Inferior parietal cortex (tissue), 1 donor: ENCODE measurements at regions not wholly inside any gene's neighbourhood (a gene's known extent, or its start where the extent isn't known, plus 50 kb on each side); places are given as distances from the start of the nearest gene placed in this dataset.

Experiments
- DNase-seq: peaks from one replicate; pipeline ENCODE4 v3.0.0-alpha.2; 2016; ENCODE audit errors: extremely low spot score

DNA sequence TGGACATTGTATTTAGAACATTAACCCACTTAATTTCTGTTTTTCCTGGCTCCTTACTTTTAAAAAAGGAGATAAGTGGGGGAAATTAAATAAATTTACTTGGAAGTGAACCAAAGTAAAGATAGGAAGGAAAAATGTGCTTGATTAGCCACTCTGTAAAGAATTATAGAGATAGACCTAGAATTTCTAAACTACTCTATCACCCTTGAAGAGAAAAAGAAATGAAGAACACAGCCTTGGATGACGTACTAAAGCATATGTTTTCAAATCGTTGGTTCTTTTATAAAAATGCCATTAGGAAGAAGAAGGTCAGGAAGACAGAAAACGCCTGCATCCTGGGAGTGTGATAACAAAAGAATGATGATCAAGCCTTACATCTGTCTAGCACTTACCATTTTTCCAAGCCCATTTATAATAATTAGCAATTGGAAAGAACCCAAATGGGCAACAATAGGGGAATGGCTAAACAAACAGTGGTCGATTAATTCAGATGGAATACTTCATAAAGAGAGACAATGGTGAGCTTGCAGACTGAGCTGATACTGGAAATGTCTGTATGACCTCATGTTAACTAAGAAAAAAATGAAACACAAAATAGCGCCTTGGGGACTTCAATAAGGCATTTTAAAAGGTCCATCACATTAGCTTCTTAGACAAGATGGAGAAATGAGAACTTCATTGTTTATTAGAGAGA, 81.0 kb upstream of the LRRC55 start:
- DNase-seq: no peak

DNA sequence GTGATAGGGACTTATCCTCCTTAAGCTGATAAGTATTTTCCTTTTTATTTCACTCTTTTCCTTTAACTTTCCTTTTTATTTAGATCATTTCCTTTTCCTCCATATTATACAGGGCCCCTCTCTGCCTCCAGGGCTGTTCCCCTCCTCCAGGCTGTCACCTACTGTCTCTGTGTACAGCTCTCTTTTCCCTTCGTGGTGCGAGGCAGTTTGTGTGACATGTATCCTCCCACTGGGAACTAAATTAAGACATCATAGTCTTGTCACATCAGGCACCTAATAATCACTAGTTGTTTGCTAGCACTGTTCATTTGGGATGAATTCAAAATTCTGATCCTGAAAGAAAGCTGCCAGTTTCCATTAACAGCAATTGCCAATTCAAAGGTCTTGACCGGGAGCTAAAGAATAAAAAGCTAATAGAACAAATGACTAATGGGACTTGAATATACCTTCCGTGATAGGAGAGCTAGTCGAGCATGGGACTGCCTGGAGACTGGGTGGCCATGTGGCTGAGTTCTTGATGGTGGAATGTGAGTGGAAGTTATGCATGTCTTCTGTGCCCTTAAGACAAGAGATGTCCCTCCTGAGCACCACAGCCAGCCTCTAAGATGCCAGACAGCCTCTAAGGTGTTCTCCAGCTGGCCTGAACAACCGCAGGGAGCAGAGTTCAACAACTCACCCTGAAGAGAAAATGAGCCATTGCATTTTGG, 77.7 kb upstream of the LRRC55 start:
- no peak for DNase-seq

DNA sequence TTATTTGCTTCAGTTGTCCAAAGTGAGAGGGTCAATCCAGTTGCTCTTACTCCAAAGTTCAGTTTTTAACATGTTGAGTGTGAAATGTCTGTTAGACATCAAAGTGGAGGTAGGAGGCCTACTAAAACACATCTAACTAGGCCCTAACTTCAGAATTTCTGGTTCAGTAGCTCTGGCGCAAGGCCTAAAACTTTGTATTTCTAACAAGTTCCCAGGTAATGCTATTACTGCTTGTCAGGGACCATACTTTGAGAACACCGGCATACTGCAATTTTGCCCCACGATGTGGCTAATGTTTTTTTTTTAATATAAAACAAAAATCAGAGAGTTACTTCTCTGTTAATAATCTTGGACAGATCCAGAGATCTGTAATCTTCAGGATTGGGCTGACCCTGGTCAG, 72.4 kb upstream of the LRRC55 start:
- DNase-seq: no peak

DNA sequence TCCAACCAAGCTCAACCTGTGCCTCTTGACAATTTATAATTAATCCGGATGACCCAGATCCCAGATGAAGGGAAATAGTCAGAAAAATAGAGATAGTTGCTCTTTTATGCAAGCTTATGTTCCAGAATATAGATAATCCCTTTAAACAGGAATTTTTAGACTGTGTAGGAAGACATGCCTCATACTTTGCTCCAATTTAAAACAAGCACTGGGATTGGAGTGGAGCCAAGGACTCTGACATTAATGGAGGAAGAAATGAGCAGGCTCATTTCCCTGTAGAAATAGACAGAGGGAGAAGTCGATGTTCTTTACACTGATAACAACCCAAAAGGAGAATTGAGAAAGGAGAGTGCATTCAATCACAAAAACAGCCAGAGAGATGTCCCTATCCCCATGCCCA, 70.1 kb upstream of the LRRC55 start:
- no peak for DNase-seq

DNA sequence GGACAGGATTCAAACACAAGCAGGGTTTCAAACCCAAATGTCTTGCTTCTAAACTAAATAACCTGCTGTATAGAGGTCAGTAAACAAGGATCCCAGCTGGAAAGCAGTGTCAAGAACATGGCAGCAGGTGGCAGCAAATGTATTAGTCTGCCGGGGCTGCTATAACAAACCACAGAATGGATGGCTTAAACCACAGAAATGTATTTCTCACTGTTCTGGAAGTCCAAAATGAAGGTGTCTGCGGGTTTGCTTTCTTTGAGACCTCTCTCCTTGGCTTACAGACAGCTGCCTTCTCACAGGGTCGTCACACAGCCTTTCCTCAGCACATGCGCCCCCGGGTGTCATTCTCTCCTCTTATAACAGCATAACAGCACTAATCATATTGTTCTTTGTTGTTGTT, 65.1 kb upstream of the LRRC55 start:
- DNase-seq: peak; percentile 17

DNA sequence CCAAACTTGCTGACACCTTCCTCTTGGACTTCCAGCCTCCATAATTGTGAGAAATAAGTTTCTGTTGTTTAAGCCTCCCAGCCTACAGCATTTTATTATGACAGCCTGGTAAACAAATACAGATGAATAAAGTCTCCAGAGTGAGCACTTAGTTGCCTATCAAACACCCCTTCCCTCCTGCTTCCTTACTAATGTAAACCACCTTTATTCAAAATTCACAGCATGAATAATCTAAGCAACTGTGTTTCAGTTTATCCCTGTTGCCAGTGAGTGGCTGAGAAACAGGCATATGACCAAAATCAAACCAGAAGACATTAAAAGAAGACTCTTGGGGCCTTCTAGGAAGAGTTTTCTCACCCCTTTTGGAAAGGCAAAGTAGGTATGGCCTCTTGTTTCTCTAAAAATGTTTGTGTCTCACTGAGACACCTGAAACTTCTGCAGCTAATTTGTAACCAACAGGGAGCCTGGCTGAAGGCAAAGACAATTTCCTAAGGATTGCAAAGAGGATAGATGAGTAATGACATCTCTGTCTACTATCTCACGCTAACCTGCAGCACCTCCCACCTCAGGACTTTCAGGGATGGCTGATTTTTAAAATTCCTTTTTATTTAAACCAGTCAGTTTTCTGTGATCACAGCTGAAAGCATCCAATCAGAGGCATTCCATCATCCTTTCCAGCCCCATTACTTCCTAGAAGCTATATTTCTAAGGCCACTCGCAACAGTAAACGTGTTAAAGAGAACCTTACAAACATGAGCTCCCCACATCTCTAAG, 61.4 kb upstream of the LRRC55 start:
- no peak for DNase-seq

DNA sequence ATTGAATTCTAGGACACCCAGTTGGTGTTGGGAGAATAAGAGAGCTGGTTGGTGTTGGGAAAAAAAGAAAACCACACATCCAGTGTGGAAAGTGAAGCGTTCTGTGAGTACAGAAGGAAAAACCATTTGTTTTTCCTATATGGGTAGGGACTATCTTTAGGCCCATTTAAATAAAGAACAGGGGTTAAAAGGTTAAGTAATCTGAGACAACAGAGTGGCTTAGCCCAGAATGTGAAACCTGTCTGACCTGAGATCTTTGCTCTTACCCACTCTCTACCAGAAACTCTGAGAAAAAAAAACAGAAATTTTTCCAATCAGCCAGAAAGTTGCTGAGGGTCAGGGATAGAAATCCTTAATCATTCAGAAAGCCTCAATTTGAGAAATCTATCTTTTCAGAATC, 59.8 kb upstream of the LRRC55 start:
- DNase-seq: no peak

DNA sequence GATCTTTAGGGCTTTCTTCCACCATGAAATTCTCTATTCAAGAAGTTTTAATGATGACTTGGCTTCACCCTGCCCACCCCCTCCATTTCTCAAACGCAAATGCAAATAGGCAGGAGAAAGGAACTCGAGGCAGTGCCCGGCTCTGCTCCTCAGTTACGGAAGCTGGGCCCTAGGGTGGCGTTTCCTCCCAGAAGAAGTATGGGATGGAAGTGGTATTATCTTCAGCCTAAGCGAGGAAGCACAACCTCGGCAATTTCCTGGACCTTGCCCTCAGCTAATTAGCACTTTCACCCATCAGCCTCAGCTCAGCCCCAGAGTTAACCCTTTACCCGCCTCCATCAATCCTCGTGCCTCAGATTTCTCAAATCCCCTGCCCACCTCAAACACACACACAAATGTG, 58.2 kb upstream of the LRRC55 start:
- DNase-seq: no peak

DNA sequence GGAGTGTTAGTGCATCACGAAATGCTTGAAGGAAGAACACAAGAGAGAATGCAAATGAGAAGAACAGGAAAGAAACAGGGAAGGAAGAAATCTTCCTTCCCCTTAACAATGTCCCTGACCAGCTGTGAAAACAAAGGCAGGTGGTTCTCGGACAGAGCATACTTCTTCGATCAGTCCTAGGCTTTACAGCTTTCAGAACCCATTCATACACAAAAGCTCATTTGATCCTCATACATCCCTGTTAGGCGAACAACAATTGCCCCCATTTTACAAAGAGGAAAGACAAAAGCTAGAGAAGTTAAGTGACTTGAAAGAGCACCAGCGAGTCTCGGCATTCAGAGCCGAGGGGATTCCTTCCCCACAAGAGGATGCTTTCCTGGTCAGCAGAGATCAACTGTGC, 57.2 kb upstream of the LRRC55 start:
- no peak for DNase-seq

DNA sequence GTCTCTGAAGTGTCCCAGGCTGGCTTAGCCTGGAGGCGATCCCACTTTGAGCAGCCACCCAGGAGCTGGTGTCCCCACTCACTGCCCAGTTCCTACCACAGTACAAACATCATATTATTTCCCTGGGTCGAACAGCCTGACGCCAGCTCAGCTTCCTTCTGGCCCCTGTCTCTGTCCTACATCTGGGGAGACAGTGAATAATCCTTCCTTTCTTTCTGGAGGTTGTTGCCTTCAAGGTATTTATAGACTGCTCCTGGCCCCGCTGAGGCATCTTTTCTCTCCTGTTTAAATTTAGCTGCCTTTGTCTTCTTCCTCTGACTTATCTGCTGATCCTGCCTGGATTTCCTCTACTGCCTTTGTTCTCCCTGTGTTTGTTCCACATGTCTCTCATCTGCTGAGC, 56.8 kb upstream of the LRRC55 start:
- DNase-seq: no peak

DNA sequence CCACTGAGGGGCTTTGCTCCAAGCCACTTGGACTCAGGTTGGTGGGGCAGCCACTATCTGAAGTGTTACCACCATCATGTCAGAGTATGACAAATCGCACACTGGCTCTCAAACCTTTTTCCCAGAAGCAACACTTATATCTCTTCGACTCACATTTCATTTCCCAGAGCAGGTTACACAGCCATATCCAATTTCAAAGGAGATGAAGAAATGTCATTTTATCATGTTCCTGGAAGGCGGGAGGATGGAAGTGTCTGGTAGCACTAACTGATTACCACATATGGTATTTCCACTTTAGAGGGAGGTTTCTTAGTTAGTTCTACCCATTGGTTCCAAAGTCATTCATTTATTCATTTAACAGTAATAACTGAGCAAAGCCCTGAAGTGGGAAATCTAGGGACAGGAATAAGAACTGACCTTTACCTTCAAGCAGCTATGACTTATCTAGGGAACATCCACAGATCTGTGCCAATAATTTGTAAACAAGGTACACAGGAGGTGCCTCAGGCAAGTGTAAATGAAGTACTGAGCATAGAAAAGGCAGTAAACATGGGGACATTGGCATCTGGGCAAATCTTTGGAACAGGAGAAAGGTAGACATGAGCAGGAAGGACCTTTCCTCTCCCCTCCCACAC, 54.9 kb upstream of the LRRC55 start:
- DNase-seq: no peak

DNA sequence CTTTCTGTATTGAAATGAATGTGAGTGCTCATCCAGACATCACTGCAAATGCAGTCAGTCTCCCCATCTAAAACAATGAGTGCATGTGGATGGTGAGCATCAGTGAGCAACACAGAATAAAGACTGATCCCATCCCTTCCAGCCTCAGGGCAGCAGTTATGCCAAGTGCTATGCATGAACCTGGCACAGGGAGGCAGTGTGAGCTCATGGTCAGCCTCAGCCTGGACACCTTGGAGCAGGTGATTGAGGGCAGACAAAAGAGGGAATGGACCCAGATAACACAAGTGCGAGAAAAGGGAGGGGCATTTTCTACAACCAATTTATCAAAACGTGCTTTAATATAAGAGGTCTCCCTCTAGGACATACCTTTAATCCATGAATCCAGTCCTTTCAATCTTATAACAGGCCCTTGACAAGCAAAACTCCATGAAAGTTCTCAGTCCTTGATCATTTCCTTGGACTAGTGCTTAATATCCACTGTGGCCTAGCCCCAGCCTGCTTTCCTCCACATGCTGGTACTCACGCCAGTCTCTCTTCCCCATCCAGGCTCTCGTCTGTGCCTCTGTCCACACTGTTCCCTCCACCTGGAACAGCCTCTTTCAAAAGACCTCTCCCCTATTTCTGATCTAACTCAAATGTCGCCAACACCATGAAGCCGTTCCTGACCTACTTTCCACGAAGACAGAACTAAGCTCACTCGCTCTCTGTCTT, 50.5 kb upstream of the LRRC55 start:
- peak; percentile 19 for DNase-seq
